ENCODE measurements at regions not wholly inside any gene's neighbourhood (a gene's known extent, or its start where the extent isn't known, plus 50 kb on each side); places are given as distances from the start of the nearest gene placed in this dataset.

DNA sequence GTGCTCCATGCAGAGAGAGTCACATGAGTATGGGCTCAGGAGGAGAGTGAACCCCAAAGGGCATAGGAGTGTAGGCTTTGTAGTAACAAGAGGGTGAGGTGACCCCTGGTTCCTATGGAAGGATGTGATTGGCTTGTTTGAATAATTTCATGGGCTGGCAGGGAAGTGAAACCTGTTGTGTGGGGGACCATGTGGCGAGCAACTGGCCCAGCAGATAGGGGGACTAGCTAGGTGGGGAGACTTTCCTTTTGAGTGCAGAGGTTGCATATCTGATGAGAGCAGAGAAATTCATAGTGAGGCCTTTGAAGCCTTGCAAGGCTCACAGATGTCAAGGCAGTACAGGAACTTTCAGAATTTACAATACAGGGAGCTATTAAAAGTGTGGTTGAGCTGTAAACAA is 247.9 kb upstream of the SLC35B3 start:
- H3K27me3 ChIP-seq (ENCODE audit: control insufficient read depth in 4 of 4, insufficient read depth in 4 of 4, low read length in 3 of 4), result no peaks in the 10 kb centered on the region
- H3K27ac ChIP-seq (ENCODE audit: low read depth in 1 of 2, low read length in 2 of 2), result no peak overlapping the region
- H3K4me1 ChIP-seq (ENCODE audit: control insufficient read depth in 4 of 4, insufficient read depth in 4 of 4, low read length in 3 of 4), result no peaks in the 10 kb centered on the region
- H3K36me3 ChIP-seq (ENCODE audit: control insufficient read depth in 4 of 4, insufficient read depth in 3 of 4, low read depth in 1 of 4, low read length in 3 of 4), result no peaks in the 10 kb centered on the region
- H3K9me3 ChIP-seq (ENCODE audit: control insufficient read depth in 4 of 4, low read length in 3 of 4), result no peaks in the 10 kb centered on the region
- no peak overlapping the region for H3K9ac ChIP-seq (ENCODE audit: low read depth in 1 of 2, low read length in 2 of 2)
- no peak for DNase-seq (ENCODE audit: low spot score)
- no peak overlapping the region for H3K4me3 ChIP-seq (ENCODE audit: low read depth in 1 of 3, low read length in 3 of 3)
- no peak for TF ChIP-seq GABPA (IDR thresholded peaks at IDR 0.05 in 1 of 2, conservative IDR thresholded peaks at IDR 0.05 in 1 of 2)
- WGBS, result 82% methylated on average over 1 of the region's 1 CpG

DNA sequence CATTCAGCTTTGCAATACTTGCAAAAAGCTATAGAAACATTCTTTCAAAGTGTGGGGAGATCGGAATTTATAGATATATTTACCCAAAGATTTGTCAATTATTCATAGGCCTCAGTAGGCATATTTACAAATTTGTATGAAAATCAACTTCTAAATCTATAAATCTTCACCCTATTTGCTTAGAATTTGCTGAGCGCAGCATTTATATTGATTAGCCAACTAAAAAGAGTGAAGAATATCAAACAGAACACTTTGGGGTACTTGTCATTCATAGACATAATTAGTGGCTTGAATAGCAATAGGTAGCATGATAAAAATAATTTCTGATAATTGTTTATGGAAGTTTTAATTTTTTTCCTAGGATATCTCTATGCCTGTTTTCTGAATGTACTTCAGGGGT is 244.5 kb upstream of the SLC35B3 start:
- Histone ChIP-seq H3K36me3 (ENCODE audit: control insufficient read depth in 4 of 4, insufficient read depth in 3 of 4, low read depth in 1 of 4, low read length in 3 of 4) (no peaks in the 10 kb centered on the region), H3K27me3 (ENCODE audit: control insufficient read depth in 4 of 4, insufficient read depth in 4 of 4, low read length in 3 of 4) (no peaks in the 10 kb centered on the region), H3K4me3 (ENCODE audit: low read depth in 1 of 3, low read length in 3 of 3) (no peak overlapping the region), H3K9ac (ENCODE audit: low read depth in 1 of 2, low read length in 2 of 2) (no peak overlapping the region), H3K27ac (ENCODE audit: low read depth in 1 of 2, low read length in 2 of 2) (no peak overlapping the region), H3K4me1 (ENCODE audit: control insufficient read depth in 4 of 4, insufficient read depth in 4 of 4, low read length in 3 of 4) (peaks cover 0 to 5% (median 1%) of the 10 kb centered on the region in 4 donors), H3K9me3 (ENCODE audit: control insufficient read depth in 4 of 4, low read length in 3 of 4) (no peaks in the 10 kb centered on the region)
- 91% methylated on average over 2 of the region's 2 CpGs for WGBS
- TF ChIP-seq RAD21 (IDR thresholded peaks at IDR 0.05) (no peak), HNF4A (conservative IDR thresholded peaks at IDR 0.05) (no peak), HNF4G (IDR thresholded peaks at IDR 0.05) (no peak), JUND (IDR thresholded peaks at IDR 0.05) (no peak), SP1 (IDR thresholded peaks at IDR 0.05) (no peak), GABPA (IDR thresholded peaks at IDR 0.05 in 1 of 2, conservative IDR thresholded peaks at IDR 0.05 in 1 of 2) (no peak), TAF1 (conservative IDR thresholded peaks at IDR 0.05) (no peak), RXRA (IDR thresholded peaks at IDR 0.05) (no peak), NR2F2 (IDR thresholded peaks at IDR 0.05) (no peak), YY1 (IDR thresholded peaks at IDR 0.05) (no peak), FOXA1 (IDR thresholded peaks at IDR 0.05) (no peak)
- TF ChIP-seq, protein P1, sequence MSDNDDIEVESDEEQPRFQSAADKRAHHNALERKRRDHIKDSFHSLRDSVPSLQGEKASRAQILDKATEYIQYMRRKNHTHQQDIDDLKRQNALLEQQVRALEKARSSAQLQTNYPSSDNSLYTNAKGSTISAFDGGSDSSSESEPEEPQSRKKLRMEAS (IDR thresholded peaks at IDR 0.05), result no peak
- TF ChIP-seq, protein P2, sequence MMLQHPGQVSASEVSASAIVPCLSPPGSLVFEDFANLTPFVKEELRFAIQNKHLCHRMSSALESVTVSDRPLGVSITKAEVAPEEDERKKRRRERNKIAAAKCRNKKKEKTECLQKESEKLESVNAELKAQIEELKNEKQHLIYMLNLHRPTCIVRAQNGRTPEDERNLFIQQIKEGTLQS (IDR thresholded peaks at IDR 0.05), result no peak
- TF ChIP-seq, protein P3, sequence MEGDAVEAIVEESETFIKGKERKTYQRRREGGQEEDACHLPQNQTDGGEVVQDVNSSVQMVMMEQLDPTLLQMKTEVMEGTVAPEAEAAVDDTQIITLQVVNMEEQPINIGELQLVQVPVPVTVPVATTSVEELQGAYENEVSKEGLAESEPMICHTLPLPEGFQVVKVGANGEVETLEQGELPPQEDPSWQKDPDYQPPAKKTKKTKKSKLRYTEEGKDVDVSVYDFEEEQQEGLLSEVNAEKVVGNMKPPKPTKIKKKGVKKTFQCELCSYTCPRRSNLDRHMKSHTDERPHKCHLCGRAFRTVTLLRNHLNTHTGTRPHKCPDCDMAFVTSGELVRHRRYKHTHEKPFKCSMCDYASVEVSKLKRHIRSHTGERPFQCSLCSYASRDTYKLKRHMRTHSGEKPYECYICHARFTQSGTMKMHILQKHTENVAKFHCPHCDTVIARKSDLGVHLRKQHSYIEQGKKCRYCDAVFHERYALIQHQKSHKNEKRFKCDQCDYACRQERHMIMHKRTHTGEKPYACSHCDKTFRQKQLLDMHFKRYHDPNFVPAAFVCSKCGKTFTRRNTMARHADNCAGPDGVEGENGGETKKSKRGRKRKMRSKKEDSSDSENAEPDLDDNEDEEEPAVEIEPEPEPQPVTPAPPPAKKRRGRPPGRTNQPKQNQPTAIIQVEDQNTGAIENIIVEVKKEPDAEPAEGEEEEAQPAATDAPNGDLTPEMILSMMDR (IDR thresholded peaks at IDR 0.05; ENCODE audit: low read depth, low read length, missing input control), result no peak
- TF ChIP-seq, protein P4, sequence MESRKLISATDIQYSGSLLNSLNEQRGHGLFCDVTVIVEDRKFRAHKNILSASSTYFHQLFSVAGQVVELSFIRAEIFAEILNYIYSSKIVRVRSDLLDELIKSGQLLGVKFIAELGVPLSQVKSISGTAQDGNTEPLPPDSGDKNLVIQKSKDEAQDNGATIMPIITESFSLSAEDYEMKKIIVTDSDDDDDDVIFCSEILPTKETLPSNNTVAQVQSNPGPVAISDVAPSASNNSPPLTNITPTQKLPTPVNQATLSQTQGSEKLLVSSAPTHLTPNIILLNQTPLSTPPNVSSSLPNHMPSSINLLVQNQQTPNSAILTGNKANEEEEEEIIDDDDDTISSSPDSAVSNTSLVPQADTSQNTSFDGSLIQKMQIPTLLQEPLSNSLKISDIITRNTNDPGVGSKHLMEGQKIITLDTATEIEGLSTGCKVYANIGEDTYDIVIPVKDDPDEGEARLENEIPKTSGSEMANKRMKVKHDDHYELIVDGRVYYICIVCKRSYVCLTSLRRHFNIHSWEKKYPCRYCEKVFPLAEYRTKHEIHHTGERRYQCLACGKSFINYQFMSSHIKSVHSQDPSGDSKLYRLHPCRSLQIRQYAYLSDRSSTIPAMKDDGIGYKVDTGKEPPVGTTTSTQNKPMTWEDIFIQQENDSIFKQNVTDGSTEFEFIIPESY (IDR thresholded peaks at IDR 0.05), result no peak
- DNase-seq (ENCODE audit: low spot score), result no peak

DNA sequence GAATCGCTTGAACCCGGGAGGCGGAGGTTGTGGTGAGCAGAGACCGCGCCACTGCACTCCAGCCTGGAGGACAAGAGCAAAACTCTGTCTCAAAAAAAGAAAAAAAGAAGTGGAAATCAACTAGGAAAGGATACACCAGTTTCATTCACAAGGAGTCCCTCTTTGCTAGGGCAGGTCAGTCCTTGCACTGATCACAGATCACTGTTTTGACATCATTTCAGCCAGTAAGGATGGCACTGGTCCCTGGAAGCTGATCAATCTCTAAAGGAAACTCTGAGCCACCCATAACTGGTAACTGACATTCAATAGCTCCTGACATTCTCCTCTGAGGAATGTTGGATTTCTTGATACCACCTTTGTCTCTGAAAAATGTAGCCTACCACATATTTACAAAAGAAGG is 243.1 kb upstream of the SLC35B3 start:
- Histone ChIP-seq H3K4me1 (ENCODE audit: control insufficient read depth in 4 of 4, insufficient read depth in 4 of 4, low read length in 3 of 4) (peaks cover 0 to 5% (median 1%) of the 10 kb centered on the region in 4 donors), H3K27me3 (ENCODE audit: control insufficient read depth in 4 of 4, insufficient read depth in 4 of 4, low read length in 3 of 4) (no peaks in the 10 kb centered on the region), H3K9me3 (ENCODE audit: control insufficient read depth in 4 of 4, low read length in 3 of 4) (no peaks in the 10 kb centered on the region), H3K9ac (ENCODE audit: low read depth in 1 of 2, low read length in 2 of 2) (no peak overlapping the region), H3K4me3 (ENCODE audit: low read depth in 1 of 3, low read length in 3 of 3) (no peak overlapping the region), H3K36me3 (ENCODE audit: control insufficient read depth in 4 of 4, insufficient read depth in 3 of 4, low read depth in 1 of 4, low read length in 3 of 4) (no peaks in the 10 kb centered on the region), H3K27ac (ENCODE audit: low read depth in 1 of 2, low read length in 2 of 2) (no peak overlapping the region)
- TF ChIP-seq NR2F2 (IDR thresholded peaks at IDR 0.05), result no peak
- TF ChIP-seq, protein P5, sequence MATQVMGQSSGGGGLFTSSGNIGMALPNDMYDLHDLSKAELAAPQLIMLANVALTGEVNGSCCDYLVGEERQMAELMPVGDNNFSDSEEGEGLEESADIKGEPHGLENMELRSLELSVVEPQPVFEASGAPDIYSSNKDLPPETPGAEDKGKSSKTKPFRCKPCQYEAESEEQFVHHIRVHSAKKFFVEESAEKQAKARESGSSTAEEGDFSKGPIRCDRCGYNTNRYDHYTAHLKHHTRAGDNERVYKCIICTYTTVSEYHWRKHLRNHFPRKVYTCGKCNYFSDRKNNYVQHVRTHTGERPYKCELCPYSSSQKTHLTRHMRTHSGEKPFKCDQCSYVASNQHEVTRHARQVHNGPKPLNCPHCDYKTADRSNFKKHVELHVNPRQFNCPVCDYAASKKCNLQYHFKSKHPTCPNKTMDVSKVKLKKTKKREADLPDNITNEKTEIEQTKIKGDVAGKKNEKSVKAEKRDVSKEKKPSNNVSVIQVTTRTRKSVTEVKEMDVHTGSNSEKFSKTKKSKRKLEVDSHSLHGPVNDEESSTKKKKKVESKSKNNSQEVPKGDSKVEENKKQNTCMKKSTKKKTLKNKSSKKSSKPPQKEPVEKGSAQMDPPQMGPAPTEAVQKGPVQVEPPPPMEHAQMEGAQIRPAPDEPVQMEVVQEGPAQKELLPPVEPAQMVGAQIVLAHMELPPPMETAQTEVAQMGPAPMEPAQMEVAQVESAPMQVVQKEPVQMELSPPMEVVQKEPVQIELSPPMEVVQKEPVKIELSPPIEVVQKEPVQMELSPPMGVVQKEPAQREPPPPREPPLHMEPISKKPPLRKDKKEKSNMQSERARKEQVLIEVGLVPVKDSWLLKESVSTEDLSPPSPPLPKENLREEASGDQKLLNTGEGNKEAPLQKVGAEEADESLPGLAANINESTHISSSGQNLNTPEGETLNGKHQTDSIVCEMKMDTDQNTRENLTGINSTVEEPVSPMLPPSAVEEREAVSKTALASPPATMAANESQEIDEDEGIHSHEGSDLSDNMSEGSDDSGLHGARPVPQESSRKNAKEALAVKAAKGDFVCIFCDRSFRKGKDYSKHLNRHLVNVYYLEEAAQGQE (IDR thresholded peaks at IDR 0.05), result no peak
- no peak for TF ChIP-seq YY1 (IDR thresholded peaks at IDR 0.05)
- TF ChIP-seq, protein P1 (IDR thresholded peaks at IDR 0.05), result no peak
- 97% methylated on average over 5 of the region's 5 CpGs for WGBS
- DNase-seq (ENCODE audit: low spot score), result no peak

All from liver (tissue), 8 donors.